ENCODE measurements at regions not wholly inside any gene's neighbourhood (a gene's known extent, or its start where the extent isn't known, plus 50 kb on each side); places are given as distances from the start of the nearest gene placed in this dataset.
"Not testable (repeated sequence)": the region's sequence is repeated elsewhere in the genome, so short reads cannot be mapped to it uniquely, and the experiment has no call there.

DNA sequence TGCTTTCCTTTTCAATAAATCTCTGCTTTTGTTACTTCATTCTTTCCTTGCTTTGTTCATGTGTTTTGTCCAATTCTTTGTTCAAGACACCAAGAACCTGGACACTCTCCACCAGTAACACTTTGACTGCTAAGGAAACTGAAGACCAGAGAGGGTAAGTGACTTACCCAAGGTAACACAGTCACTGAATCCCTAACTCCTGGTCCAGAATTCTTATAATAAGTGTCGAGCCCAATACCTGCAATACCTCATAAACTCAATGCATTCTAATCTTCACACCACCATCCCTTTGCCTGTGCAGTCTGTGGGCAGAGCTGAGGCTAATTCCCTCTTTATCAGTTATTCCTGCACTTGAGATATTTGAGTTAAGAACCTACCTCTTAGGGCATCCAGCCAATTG lies 237.8 kb downstream of the UACA start:
- DNase-seq (ENCODE audit: low read depth) = no peak

DNA sequence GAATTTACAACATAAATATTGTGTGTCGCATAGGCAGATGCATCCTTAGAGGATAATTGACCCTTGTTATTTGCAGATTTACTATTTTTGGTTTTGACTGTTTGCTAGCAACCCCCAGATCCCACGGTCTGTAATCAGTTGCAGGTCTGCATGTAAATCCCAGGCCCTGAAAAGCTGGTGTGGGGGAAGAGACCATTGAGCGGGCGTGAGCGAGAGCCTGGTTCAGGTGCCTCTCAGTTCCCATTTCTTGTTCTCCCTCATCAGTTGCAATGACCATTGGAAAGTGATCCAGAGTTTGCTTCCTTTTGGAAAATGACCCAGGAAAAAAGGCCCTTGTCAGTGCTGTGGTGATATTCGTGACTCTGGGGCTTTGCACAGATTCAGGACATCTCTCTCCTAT lies 238.9 kb downstream of the UACA start:
- DNase-seq (ENCODE audit: low read depth) = no peak

DNA sequence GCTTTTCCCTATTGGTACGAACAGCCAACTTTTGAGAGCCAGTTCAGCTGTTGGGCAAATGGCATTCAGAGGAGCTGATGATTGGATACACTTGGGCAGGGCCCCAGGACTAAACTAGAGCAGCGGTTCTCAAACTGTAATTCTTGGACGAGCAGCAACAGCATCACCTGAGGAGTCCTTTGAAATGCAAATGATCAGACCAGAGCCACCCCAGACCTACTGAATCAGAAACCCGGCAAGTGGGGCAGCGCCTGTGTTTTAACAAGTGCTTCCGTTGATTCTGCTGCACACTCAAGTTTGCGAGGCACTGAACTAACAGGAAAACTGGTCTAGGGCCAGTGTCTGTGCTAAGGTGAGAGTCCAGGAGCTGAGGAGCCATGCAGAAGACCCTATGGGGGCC lies 239.7 kb downstream of the UACA start:
- no peak for DNase-seq (ENCODE audit: low read depth)

DNA sequence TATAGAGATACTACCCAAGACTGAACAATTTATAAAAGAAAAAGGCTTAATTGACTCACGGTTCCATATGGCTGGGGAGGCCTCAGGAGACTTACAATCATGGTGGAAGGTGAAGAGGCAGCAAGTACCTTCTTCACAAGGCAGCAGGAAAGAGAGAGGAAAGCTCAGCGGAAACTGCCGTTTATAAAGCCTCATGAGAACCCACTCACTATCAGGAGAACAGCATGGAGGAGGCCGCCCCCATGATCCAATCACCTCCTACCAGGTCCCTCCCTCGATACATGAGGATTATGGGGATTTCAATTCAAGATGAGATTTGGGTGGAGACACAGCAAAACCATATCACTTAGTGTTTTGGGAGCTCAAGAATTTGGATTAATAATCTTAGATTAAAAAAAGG lies 240.2 kb downstream of the UACA start:
- DNase-seq (ENCODE audit: low read depth) = no peak

DNA sequence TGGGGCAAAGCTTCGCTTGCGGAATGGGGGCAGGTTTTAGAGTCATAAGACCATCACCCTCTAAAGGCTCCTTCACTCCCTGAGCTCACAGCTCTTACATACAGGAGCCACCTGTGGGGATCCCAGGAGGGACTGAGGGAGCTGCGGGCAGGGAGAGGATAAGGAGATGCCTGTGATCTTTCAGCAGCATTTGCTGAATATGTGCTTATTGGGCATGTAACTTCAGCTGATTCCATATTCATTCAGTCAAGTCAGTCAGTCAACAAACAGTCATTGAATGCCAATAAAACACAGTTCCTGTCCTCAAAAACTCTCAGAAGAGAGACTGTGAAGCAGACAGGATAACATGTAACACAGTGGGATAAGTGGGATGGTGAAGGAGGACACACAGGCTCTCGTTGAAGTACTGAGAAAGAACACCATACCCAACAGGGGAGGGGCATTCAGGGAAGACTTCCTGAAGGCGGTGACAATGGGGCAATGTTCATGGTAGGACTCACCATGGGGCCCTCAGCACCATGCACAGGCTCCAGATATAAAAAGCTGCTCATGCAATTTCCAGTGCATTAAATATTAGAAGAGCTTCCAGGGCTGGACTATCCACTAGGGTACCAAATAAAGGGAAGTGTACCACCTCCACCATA lies 240.9 kb downstream of the UACA start:
- no peak for DNase-seq (ENCODE audit: low read depth)

DNA sequence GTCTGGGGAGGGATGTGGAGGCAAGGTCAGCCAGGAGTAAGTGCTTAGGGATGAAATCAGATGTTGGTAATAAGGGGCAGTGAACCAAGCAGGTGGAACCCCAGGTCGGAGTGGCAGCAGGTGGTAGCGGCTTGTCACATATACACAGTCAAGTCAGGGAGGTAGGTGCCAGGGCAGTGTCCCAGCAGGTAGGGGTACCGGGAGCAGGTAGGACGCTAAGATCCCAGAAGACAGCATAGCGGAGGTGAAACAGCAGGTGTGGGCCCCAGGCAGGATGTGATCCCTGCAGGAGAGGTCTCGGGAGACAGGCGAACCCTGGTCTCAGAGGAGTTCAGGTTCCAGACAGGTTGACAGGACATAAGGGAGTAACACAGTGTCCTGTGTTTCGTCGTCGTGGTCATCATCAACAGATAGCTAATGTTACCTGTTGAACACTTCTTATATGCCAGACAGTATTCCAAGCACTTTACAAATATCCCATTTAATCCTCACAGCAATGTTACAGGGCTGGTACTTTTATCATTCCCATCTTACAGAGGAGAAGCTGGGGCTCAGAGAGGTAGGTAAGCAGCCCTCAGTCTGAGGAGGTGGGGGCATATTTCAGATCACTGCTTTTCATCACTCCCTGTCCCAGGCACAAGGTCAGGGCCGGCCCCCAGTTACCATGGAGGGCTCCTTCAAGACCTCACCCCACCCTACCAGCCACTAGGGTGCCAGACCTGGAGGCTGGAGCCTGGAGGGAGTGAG lies 241.6 kb downstream of the UACA start:
- DNase-seq (ENCODE audit: low read depth) = no peak

DNA sequence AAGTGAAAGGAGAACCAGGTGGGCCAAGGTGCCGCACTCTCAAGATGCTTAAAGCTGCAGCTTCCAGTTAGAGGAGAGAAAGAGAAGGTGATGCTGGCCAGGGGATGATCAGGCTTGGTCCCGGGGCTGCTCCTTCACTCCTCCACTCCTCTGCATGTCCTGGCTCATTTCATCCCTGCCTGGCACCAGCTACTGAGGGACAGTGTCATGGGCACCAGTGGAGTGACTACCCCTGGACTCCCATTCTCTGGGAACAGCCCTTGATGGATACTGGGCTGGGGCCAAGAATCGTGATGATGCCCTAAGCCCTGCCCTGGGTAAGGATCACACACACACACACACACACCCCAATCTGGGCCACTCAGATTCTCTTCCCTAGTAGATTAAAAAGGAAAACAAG lies 243.7 kb downstream of the UACA start:
- DNase-seq (ENCODE audit: low read depth) = no peak

DNA sequence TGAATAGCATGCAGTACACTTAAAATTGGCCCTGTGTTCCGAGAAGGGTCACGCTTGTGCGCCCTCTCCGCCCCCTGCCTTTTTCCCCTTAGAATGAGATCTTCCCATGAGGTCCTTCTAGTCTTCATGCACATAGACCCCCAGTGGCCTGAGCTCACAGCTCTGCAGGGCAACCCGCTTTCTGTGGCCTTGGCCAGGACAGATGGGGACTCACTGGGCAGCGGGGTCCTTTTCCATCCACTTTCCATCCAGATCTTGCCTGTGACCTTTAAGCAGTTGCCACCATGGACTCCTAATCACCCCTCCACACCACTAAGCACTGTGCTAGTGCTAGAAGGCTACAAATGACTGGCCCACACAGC lies 244.4 kb downstream of the UACA start:
- no peak for DNase-seq (ENCODE audit: low read depth)

DNA sequence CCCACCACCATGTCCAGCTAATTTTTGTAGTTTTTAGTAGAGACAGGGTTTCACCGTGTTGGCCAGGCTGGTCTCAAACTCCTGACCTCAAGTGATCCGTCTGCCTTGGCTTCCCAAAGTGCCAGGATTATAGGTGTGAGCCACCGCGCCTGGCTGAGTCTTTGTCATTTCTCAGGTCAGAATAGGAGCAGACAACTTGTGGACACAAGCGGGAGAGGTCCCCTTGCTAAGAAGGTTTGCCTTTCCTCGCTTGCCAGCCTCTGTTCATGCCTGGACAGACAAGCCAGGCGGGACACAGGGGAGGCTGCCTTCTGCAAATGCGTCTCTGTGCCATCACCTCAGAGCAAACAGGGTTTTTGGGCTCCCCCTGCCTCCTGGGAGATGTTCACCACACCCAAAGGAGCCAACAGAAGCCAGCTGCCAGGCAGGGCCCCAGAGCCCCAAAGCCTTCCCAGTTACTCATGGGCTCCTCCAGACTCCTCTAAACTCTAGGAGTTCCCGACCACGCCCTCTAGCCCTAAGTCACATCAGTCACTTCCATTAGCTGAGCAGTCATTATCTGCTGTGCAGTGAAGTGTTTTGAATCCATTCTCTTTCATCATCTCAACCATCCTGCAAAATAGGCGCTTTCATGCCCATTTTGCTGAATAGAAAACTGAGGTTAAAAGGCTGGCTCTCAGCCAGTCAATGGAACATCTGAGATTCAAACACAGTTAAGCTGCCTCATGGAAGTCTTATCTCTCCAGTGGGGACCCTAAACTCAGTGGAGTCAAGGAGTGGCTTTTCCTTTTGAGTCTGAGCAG lies 245.0 kb downstream of the UACA start:
- no peak for DNase-seq (ENCODE audit: low read depth)

DNA sequence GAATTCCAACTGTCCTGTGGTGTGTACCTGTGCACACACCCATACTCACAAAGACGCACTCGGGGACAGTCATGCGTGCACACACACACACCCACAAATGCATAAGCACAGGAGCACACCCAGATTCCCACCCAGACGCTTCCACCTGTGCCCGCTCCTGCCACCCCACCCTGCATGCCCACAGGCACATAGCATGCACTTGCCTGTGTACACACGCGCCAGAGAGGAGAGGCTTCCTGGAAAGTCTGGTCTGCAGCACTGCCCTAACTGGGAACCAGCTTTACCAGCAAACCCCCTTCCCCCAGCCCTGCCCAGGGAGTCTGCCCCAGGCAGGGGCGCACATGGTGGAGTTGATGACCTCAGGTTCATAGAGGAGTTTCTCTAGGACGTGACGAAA lies 246.2 kb downstream of the UACA start:
- no peak for DNase-seq (ENCODE audit: low read depth)

DNA sequence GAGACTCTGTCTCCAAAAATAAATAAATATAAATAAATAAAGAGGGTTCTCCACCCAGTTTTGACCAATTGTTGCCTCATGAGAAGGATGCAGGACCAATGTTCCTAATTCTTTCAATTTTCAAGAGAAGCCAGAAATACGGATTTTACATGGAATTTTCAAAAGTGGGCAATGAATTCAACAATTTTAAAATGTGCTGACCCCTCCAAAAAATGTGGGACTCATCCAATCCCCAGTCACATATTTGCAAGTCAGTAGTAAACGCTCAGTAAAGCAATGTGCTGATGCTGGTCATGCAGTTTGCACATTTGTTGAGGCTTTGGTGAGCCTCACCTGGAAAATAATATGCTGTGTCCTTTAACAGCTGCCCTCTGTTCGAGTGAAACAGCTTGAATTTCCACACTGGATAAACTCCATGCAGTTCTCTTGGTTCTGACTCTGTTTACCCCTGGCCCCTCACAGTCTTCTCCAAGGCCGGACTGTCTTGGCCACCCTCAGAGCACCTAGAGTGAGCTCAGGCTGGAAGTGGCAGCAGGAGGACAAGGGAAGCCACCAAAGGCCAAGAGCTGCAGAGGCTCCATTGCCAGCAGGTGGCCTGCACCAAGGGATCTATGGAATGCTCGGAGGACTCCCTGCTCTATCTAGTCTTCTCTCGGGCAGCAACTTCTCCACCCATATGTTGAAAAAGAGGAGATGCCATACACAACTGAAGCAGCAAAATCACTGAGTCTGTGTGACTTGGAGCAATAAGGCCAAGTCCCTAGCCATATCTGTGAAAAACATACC lies 246.8 kb downstream of the UACA start:
- DNase-seq (ENCODE audit: low read depth) = no peak

DNA sequence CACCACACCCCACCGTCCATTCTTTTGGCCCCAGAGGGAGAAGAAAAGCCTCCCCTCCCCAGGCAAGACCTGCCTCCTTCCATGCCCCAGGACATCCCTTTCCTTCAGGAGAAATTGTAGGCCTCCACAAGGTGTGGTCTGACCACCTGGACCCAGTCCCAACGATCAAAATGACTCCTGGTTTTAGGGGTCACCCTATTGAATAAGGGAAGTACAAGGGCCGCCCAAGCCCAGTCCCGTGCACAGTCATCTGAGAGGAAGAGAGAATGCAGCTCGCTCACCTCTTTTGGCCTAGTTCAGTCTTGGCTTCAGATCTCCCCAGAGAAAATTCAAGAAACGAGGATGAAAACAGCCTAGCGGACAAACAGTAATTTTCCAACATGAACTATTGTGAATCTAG lies 249.1 kb downstream of the UACA start:
- no peak for DNase-seq (ENCODE audit: low read depth)

DNA sequence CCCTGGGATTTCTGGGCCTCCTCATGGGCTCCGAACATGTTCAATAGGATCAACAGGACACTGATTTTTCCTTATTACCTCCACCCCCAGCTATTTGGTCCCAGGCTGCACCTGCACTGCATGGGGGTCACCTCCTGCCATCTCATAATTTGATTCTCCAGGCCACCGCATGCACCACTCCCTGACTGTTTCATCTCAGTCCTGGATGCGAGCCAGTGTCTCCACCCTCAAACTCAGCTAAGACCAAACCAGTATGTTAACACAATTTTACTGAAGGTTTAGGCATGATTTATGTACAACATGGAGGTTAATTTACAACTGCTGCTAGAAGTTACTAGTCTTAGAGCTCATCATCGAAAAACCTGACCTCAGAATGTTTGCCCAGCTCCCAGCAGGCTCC lies 249.5 kb downstream of the UACA start:
- DNase-seq (ENCODE audit: low read depth) = no peak

DNA sequence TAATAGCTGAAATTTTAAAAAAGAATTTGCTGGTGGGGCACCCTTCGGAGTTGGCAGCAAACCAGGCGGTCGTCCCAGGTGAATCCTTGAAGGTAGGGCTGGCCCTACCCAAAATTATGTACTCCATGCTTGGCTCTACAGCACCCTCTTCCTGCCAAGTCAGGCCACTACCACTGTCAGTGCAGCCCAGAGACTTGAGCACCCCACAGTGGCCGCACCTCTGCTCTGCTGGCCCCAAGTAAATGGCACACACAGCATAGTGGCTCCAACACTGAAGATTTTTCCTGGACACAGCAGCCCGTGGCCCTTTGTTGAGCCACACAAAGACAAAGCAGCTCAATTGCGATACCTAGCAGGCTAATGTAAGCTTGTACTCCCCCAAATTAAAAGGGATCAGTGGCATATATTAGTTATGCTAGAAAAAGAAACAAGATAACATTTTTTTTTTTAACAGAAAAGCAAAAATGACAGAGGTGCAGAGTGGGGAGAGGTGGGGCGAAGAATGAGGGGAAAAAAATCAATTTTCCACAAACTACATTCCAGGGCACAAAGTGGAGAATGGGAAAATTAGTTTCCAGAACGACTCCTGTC lies 250.5 kb downstream of the UACA start:
- DNase-seq (ENCODE audit: low read depth) = peak; percentile 59

DNA sequence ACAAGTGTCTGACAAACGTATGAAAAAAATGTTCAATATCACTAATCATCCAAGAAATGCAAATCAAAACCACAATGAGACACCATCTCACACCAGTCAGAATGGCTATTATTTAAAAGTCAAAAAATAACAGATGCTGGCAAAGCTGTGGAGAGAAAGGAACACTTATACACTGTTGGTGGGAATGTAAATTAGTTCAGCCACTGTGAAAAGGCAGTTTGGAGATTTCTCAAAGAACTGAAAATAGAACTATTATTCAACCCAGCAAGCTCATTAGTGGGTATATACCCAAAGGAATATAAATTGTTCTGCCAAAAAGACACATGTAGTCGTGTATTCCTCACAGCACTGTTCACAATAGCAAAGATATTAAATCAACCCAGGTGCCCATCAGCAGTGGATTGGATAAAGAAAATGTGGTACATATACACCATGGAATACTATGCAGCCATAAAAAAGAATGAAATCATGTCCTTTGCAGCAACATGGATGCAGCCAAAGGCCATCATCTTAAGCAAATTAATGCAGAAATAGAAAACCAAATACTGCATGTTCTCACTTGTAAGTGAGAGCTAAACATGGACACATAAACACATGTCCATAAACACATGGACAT lies 251.3 kb downstream of the UACA start:
- DNase-seq (ENCODE audit: low read depth) = not testable (repeated sequence)

DNA sequence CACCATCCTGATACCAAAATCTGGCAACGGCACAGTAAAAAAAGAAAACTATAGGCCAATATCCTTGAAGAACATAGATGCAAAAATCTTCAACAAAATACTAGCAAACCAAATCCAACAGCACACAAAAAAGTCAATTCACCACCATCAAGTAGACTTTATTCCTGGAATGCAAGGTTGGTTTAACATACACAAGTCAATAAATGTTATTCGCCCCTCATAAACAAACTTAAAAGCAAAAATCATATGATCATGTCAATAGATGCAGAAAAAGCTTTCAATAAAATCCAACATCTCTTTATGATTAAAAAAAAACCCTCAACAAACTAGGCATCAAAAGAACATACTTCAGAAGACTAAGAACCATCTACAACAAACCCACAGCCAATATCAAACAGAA lies 252.9 kb downstream of the UACA start:
- DNase-seq (ENCODE audit: low read depth) = no peak

DNA sequence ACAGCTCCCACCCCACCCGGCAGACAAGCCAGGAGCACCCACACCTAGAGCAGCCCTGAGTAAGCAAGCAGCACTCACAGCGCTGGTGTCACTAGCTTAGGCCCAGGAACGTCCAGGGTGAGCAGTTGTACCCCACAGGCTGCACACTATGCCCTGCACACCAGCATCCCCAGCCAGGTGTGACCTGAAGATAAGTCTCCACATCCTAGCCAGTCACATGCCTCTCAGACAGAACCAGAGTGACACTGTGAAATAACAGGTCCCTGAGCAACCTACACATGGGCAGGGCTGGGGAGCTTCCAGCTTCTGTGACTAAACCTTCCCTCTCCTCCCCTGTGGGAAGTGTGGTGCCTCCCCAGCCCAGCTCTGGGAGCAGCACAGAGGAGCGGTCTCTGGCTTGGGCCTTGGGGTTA lies 253.6 kb downstream of the UACA start:
- no peak for DNase-seq (ENCODE audit: low read depth)

DNA sequence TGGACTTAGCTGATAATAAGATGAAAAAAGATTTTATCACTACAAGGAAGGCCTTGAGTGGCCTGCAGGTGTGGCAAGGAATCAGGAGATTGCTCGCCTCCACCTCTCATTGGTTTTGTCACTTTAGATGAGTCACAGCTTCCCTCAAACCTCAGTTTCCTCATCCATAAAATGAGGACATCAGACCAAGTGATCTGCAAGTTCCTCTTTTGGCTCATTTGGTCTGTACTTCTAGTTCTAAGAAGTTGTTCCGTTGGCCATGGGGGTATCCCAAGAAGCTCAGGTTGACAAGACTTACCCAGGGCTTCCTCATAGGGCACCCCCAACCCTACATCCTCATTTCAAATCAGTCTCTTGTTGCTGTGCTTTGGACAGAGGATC lies 254.1 kb downstream of the UACA start:
- no peak for DNase-seq (ENCODE audit: low read depth)

DNA sequence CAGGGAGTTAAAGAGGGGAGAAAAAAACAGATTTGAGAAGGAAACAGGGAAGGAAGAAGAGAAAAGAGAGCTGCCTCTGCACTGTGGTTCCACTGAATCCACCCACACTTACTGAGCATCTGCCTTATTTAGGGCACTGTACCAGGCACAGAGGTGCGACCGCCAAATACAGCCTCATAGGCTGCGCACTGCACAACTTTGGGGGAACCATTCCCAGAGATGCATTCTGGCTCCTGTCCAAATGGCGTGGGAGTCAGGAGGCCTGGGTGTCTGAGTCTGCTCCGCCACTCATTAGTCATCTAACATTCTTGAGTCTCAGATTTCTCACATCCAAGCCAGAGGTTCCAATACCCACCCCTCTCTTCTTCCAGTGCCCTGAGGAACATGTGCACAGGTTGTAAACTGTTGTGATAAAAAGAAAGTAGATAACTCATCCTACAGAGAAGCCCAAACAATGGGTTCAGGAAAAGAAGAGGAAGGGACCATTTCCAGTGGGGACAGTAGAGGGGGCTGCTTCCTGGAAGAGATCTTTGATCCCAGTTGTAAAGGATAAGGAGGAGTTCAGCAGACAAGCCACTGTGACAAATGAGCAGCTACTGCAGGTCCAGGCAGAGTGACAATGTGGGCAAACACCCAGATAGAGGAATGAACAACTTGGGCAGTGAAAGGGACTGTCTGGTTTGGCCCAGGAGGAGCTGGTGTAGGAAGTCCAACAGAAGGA lies 254.6 kb downstream of the UACA start:
- DNase-seq (ENCODE audit: low read depth) = peak; percentile 90

DNA sequence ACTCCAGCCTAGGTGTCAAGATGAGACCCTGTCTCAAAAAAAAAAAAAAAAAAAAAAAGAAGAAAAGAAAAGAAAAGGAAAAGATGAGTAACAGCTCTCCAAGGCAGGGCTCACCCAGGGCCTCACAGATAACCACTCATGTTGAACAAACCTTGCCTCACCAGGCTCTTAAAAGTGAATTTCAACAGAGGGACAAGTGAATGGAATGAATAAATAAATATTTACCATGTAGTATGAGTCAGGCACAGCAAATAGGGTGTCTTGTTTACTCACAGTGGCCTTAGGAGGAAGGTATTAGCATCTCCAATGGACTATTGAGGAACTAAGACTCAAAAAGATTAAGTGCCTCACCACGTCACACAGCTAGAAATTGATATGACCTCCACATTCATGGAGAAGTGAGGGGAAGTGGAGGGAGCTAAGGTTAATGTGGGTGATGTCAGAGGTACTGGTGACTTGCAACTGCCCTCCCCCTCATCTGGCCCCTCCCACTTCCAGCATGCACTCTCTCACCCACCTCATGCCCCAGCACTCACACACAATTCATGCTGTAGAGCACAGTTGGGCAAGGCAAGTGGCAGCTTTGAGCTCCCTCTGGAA lies 255.5 kb downstream of the UACA start:
- DNase-seq (ENCODE audit: low read depth) = peak; percentile 36

Data from EH (cell line).